GM12878 (cell line): ENCODE measurements at regions not wholly inside any gene's neighbourhood (a gene's known extent, or its start where the extent isn't known, plus 50 kb on each side); places are given as distances from the start of the nearest gene placed in this dataset.

Source experiments
- ATAC-seq: fragments of 200-7000 bp; cut with Tn5 transposase; 3 replicates; pipeline ENCODE4 v1.9.1; 2020; ENCODE audit warnings: mild to moderate bottlenecking, moderate library complexity
- BruUV-seq: library from RNA; stranded (reverse); fragments of 400-500 nt; replicated peaks from 2 replicates; lab custom pipeline; 2021; lab: Mats Ljungman, UMichigan
- CTCF ChIA-PET: fragments of 300-600 bp; sonication (Branson Sonifier 250); formaldehyde crosslinking; extraction: SDS; loops from one replicate; lab custom pipeline; 2021; ENCODE audit warnings: inconsistent platforms; lab: Yijun Ruan, JAX
- POLR2A ChIA-PET: fragments of 350-600 bp; formaldehyde crosslinking; extraction: SDS; loops from one replicate; lab custom pipeline; 2021; ENCODE audit warnings: inconsistent platforms; lab: Charles Lee
- RAD21 ChIA-PET: fragments of 300-600 bp; sonication (Branson Sonifier 250); formaldehyde crosslinking; loops from one replicate; lab custom pipeline; 2023; ENCODE audit warnings: antibody characterized with exemption; ENCODE audit not compliant: unreplicated experiment; lab: Charles Lee
- SMC1A ChIA-PET: fragments of 300-600 bp; sonication (Branson Sonifier 250); formaldehyde crosslinking; loops from one replicate; lab custom pipeline; 2023; ENCODE audit not compliant: unreplicated experiment, uncharacterized antibody; lab: Charles Lee
- DNase-seq: peaks from one replicate; pipeline ENCODE4 v3.0.0-alpha.2; 2011; ENCODE audit warnings: low read depth, low spot score
- FAIRE-seq: peaks from 3 replicates; lab custom pipeline; 2011; peaks lifted over from hg19 to GRCh38; lab: Jason Lieb, UNC
- H2AFZ ChIP-seq: 2 replicates; pipeline ENCODE4 v1.6.0; 2011; ENCODE audit warnings: low read depth, low read length, control low read depth; ENCODE audit not compliant: control insufficient read depth
- H3K27ac ChIP-seq: 2 replicates; pipeline ENCODE4 v1.5.1; 2011; ENCODE audit warnings: control low read depth; ENCODE audit not compliant: control insufficient read depth, insufficient read depth
- H3K27me3 ChIP-seq, 2 experiments: replicated peaks in 1 of 2; 2 replicates each; pipeline versions ENCODE4 v1.6.0 to v1.6.1; 2011; ENCODE audit warnings: low read length in 1 of 2; ENCODE audit not compliant: control insufficient read depth in 2 of 2, insufficient read depth in 2 of 2
- H3K36me3 ChIP-seq, 2 experiments: 2 replicates each; pipeline ENCODE4 v1.5.1; 2011; ENCODE audit warnings: low read length in 1 of 2; ENCODE audit not compliant: control insufficient read depth in 2 of 2, insufficient read depth in 2 of 2
- H3K4me1 ChIP-seq: 2 replicates; pipeline ENCODE4 v1.6.1; 2011; ENCODE audit warnings: mild to moderate bottlenecking, low read length, moderate library complexity, mixed read lengths; ENCODE audit not compliant: control insufficient read depth, insufficient read depth
- H3K4me2 ChIP-seq: 2 replicates; pipeline ENCODE4 v1.6.0; 2011; ENCODE audit warnings: control low read depth; ENCODE audit not compliant: control insufficient read depth, insufficient read depth
- H3K4me3 ChIP-seq: fragments of 200-600 bp; sonication (generic); 2 replicates; pipeline ENCODE4 v1.5.1; 2016
- H3K79me2 ChIP-seq: 2 replicates; pipeline ENCODE4 v1.6.0; 2011; ENCODE audit warnings: low read length; ENCODE audit not compliant: control insufficient read depth, insufficient read depth
- H3K9ac ChIP-seq: 2 replicates; pipeline ENCODE4 v1.8.0; 2011; ENCODE audit warnings: low read length, control low read depth, mixed read lengths; ENCODE audit not compliant: control insufficient read depth, insufficient read depth
- H3K9me3 ChIP-seq: replicated peaks from 3 replicates; pipeline ENCODE4 v1.5.1; 2011; ENCODE audit warnings: mild to moderate bottlenecking, low read length; ENCODE audit not compliant: control insufficient read depth, insufficient read depth
- H4K20me1 ChIP-seq: 2 replicates; pipeline ENCODE4 v1.6.0; 2011; ENCODE audit not compliant: control insufficient read depth, insufficient read depth
- CHD1 ChIP-seq: IDR thresholded peaks from 2 replicates; pipeline ENCODE4 v1.6.1; 2012; ENCODE audit warnings: low read depth, low read length, improper control_type of control experiment
- CHD4 ChIP-seq: fragments of 200-600 bp; sonication (generic); IDR thresholded peaks from 2 replicates; pipeline ENCODE4 v1.6.1; 2016; ENCODE audit warnings: mild to moderate bottlenecking
- DPF2 ChIP-seq: fragments of 450-650 bp; IDR thresholded peaks from 2 replicates; pipeline ENCODE4 v1.6.1; 2017; ENCODE audit warnings: mild to moderate bottlenecking
- ESRRA ChIP-seq: IDR thresholded peaks from 2 replicates; pipeline ENCODE4 v1.6.1; 2012; ENCODE audit warnings: mild to moderate bottlenecking, low read length, improper control_type of control experiment
- FOXK2 ChIP-seq: fragments of 450-650 bp; IDR thresholded peaks from 2 replicates; pipeline ENCODE4 v1.6.1; 2017; ENCODE audit warnings: mild to moderate bottlenecking, moderate library complexity
- IRF4 ChIP-seq: IDR thresholded peaks from 2 replicates; pipeline ENCODE4 v1.6.1; 2011; ENCODE audit warnings: low read depth, low read length
- NFIC ChIP-seq: IDR thresholded peaks from 2 replicates; pipeline ENCODE4 v1.6.1; 2012; ENCODE audit warnings: low read depth, mild to moderate bottlenecking, inconsistent platforms, low read length, moderate library complexity
- NR2C2 ChIP-seq: IDR thresholded peaks from 2 replicates; pipeline ENCODE4 v1.6.1; 2011; ENCODE audit warnings: borderline replicate concordance, low read depth; ENCODE audit not compliant: control insufficient read depth, insufficient read length
- SIN3A ChIP-seq: IDR thresholded peaks from 2 replicates; pipeline ENCODE4 v1.6.1; 2012; ENCODE audit warnings: low read depth, low read length, improper control_type of control experiment
- SMAD5 ChIP-seq: IDR thresholded peaks from 2 replicates; pipeline ENCODE4 v1.6.1; 2016; ENCODE audit warnings: antibody characterized with exemption, low read depth
- SUZ12 ChIP-seq: fragments of 200-600 bp; sonication (generic); IDR thresholded peaks from one replicate; pipeline ENCODE4 v1.6.1; 2018; ENCODE audit warnings: antibody characterized with exemption, mild to moderate bottlenecking; ENCODE audit not compliant: unreplicated experiment
- TCF3 ChIP-seq: IDR thresholded peaks from 2 replicates; pipeline ENCODE4 v1.6.1; 2012; ENCODE audit warnings: low read depth, mild to moderate bottlenecking, low read length, borderline replicate concordance; ENCODE audit not compliant: insufficient read depth
- WGBS: methylation state at CpG from one replicate; pipeline ENCODE4 v1.1.6; 2016; ENCODE audit warnings: low lambda C conversion rate; ENCODE audit not compliant: insufficient replicate concordance, insufficient coverage; ENCODE audit errors: missing lambda C conversion rate; 5-methylcytosine and 5-hydroxymethylcytosine counted together
- in situ Hi-C: fragments of 300-500 bp; cut with MboI; formaldehyde crosslinking; loops from 9 replicates; pipeline ENCODE4 v1.14.3; 2018; ENCODE audit warnings: mixed read lengths
- intact Hi-C: fragments of 100-400 bp; cut with micrococcal nuclease; formaldehyde crosslinking; loops from one replicate; pipeline ENCODE4 v1.14.2; 2022; ENCODE audit not compliant: unreplicated experiment
- TF ChIP-seq, protein P1 (sequence below): fragments of 450-650 bp; IDR thresholded peaks from 2 replicates; pipeline ENCODE4 v1.6.1; 2017; ENCODE audit warnings: borderline replicate concordance
- TF ChIP-seq, protein P2 (sequence below): fragments of 450-650 bp; IDR thresholded peaks from 2 replicates; pipeline ENCODE4 v1.6.1; 2017; ENCODE audit warnings: mild to moderate bottlenecking, moderate library complexity
- TF ChIP-seq, protein P3 (sequence below): fragments of 450-650 bp; IDR thresholded peaks from 2 replicates; pipeline ENCODE4 v1.6.1; 2018; ENCODE audit warnings: mild to moderate bottlenecking, low read depth, moderate library complexity; ENCODE audit not compliant: partially characterized antibody
- TF ChIP-seq, protein P4 (sequence below): IDR thresholded peaks from 2 replicates; pipeline ENCODE4 v1.6.1; 2011; ENCODE audit warnings: mild to moderate bottlenecking, low read depth, low read length, moderate library complexity; ENCODE audit not compliant: insufficient replicate concordance

DNA sequence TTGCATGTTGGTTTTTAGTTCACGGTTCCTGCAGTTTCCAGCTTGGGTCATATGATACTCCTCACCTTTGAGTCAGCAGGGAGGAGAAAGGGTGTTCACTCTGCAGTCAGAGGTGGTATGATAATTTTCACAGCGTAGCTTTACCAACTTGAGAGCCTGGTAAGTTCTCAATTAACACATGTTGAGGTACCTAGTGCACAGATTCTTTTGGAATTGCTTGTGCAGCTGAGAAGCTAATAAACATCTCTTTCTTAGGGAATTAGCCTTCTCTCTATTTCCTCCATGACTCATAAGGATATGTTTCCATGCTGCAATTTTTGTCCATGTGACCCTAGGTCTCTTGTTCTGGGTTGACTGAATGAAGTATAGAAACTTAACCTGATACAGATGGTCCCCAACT is 166.6 kb downstream of the KIF20B start (continued):
- TF ChIP-seq, protein P1, sequence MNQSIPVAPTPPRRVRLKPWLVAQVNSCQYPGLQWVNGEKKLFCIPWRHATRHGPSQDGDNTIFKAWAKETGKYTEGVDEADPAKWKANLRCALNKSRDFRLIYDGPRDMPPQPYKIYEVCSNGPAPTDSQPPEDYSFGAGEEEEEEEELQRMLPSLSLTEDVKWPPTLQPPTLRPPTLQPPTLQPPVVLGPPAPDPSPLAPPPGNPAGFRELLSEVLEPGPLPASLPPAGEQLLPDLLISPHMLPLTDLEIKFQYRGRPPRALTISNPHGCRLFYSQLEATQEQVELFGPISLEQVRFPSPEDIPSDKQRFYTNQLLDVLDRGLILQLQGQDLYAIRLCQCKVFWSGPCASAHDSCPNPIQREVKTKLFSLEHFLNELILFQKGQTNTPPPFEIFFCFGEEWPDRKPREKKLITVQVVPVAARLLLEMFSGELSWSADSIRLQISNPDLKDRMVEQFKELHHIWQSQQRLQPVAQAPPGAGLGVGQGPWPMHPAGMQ, result no peak
- TF ChIP-seq, protein P2, sequence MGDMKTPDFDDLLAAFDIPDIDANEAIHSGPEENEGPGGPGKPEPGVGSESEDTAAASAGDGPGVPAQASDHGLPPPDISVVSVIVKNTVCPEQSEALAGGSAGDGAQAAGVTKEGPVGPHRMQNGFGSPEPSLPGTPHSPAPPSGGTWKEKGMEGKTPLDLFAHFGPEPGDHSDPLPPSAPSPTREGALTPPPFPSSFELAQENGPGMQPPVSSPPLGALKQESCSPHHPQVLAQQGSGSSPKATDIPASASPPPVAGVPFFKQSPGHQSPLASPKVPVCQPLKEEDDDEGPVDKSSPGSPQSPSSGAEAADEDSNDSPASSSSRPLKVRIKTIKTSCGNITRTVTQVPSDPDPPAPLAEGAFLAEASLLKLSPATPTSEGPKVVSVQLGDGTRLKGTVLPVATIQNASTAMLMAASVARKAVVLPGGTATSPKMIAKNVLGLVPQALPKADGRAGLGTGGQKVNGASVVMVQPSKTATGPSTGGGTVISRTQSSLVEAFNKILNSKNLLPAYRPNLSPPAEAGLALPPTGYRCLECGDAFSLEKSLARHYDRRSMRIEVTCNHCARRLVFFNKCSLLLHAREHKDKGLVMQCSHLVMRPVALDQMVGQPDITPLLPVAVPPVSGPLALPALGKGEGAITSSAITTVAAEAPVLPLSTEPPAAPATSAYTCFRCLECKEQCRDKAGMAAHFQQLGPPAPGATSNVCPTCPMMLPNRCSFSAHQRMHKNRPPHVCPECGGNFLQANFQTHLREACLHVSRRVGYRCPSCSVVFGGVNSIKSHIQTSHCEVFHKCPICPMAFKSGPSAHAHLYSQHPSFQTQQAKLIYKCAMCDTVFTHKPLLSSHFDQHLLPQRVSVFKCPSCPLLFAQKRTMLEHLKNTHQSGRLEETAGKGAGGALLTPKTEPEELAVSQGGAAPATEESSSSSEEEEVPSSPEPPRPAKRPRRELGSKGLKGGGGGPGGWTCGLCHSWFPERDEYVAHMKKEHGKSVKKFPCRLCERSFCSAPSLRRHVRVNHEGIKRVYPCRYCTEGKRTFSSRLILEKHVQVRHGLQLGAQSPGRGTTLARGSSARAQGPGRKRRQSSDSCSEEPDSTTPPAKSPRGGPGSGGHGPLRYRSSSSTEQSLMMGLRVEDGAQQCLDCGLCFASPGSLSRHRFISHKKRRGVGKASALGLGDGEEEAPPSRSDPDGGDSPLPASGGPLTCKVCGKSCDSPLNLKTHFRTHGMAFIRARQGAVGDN, result no peak
- no peak for TF ChIP-seq SUZ12
- TF ChIP-seq NR2C2, result no peak
- TF ChIP-seq ESRRA, result no peak
- TF ChIP-seq SIN3A, result no peak
- TF ChIP-seq CHD4, result no peak
- TF ChIP-seq CHD1, result no peak

DNA sequence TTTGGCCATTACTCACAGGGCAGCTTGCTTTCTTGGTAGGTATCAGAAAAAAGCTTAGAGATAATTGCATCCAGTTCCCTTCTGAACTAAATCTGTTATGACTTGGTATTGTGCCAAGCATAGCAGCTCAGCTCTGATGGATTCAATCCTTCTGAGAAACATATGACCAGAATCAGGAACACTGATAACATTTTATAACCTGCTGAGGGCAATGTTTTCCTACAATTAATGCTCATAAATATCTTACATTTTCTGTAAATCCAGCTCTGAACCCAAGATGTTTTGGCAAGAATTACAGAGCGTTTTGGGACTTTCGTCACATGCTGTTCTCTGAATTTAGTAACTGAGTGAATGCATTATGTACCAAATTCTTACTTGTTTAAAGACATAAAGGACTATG is 167.8 kb downstream of the KIF20B start:
- ATAC-seq, result no peak
- Histone ChIP-seq H2AFZ (no peak overlapping the region), H3K9ac (no peak overlapping the region), H3K9me3 (no peaks in the 10 kb centered on the region; the same call in 2 of the 3 replicates), H3K79me2 (no peaks in the 10 kb centered on the region), H3K4me3 (no peak overlapping the region), H3K4me1 (peaks cover 4% of the 10 kb centered on the region), H3K27ac (no peak overlapping the region), H3K27me3 (no peaks in the 10 kb centered on the region), H4K20me1 (no peaks in the 10 kb centered on the region), H3K36me3 (no peaks in the 10 kb centered on the region), H3K4me2 (no peak overlapping the region)
- RAD21 ChIA-PET, result no interaction called here
- 73% methylated on average over 2 of the region's 2 CpGs for WGBS
- CTCF ChIA-PET, result interaction anchor here (1.1 to 1.5 kb wide), 3 partner anchors 15 to 76 kb away, joined by 3 to 4 read pairs (median 4); no protein-coding TSS in a partner anchor
- DNase-seq, result no peak
- intact Hi-C loops, result no loop called here
- no peak for FAIRE-seq
- in situ Hi-C loops, result no loop called here
- no TSS peak for BruUV-seq
- POLR2A ChIA-PET, result no interaction called here
- SMC1A ChIA-PET, result interaction anchor here (0.7 to 1.5 kb wide), 6 partner anchors 16 to 330 kb away, joined by 3 to 6 read pairs (median 4); no protein-coding TSS in a partner anchor
- TF ChIP-seq, protein P3, sequence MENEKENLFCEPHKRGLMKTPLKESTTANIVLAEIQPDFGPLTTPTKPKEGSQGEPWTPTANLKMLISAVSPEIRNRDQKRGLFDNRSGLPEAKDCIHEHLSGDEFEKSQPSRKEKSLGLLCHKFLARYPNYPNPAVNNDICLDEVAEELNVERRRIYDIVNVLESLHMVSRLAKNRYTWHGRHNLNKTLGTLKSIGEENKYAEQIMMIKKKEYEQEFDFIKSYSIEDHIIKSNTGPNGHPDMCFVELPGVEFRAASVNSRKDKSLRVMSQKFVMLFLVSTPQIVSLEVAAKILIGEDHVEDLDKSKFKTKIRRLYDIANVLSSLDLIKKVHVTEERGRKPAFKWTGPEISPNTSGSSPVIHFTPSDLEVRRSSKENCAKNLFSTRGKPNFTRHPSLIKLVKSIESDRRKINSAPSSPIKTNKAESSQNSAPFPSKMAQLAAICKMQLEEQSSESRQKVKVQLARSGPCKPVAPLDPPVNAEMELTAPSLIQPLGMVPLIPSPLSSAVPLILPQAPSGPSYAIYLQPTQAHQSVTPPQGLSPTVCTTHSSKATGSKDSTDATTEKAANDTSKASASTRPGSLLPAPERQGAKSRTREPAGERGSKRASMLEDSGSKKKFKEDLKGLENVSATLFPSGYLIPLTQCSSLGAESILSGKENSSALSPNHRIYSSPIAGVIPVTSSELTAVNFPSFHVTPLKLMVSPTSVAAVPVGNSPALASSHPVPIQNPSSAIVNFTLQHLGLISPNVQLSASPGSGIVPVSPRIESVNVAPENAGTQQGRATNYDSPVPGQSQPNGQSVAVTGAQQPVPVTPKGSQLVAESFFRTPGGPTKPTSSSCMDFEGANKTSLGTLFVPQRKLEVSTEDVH, result no peak
- TF ChIP-seq SMAD5 (no peak), IRF4 (no peak), NFIC (no peak), FOXK2 (no peak), CHD4 (no peak), DPF2 (no peak), TCF3 (no peak)
- TF ChIP-seq, protein P4, sequence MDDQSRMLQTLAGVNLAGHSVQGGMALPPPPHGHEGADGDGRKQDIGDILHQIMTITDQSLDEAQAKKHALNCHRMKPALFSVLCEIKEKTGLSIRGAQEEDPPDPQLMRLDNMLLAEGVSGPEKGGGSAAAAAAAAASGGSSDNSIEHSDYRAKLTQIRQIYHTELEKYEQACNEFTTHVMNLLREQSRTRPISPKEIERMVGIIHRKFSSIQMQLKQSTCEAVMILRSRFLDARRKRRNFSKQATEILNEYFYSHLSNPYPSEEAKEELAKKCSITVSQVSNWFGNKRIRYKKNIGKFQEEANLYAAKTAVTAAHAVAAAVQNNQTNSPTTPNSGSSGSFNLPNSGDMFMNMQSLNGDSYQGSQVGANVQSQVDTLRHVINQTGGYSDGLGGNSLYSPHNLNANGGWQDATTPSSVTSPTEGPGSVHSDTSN, result no peak
